NCI-H774 (cell line): ENCODE measurements at regions not wholly inside any gene's neighbourhood (a gene's known extent, or its start where the extent isn't known, plus 50 kb on each side); places are given as distances from the start of the nearest gene placed in this dataset.

ENCODE experiments used
- DNase-seq: peaks from one replicate; lab custom pipeline; 2025; lab: John Stamatoyannopoulos, UW

GRCh38 chr1:234936612-234937389 lies 191.8 kb downstream of the TOMM20 start:
- DNase-seq = no peak

- no peak for DNase-seq
Measured at GRCh38 chr1:234934611-234935033, 194.0 kb downstream of the TOMM20 start.

- DNase-seq = no peak
Measured at GRCh38 chr1:234933475-234933874, 195.2 kb downstream of the TOMM20 start.

GRCh38 chr1:234932511-234933430 lies 195.9 kb downstream of the TOMM20 start:
- DNase-seq = no peak

GRCh38 chr1:234932106-234932505 lies 196.5 kb downstream of the TOMM20 start:
- DNase-seq = no peak

- no peak for DNase-seq
Measured at GRCh38 chr1:234931404-234931973, 197.1 kb downstream of the TOMM20 start.

GRCh38 chr1:234929369-234929768 lies 199.3 kb downstream of the TOMM20 start:
- no peak for DNase-seq

GRCh38 chr1:234928642-234929041 lies 200.0 kb downstream of the TOMM20 start:
- DNase-seq = no peak

- no peak for DNase-seq
Measured at GRCh38 chr1:234927971-234928640, 200.5 kb downstream of the TOMM20 start.

- no peak for DNase-seq
Measured at GRCh38 chr1:234927312-234927970, 201.2 kb downstream of the TOMM20 start.

- no peak for DNase-seq
Measured at GRCh38 chr1:234926559-234927311, 201.9 kb downstream of the TOMM20 start.

GRCh38 chr1:234926264-234926558 lies 202.4 kb downstream of the TOMM20 start:
- DNase-seq = no peak

- no peak for DNase-seq
Measured at GRCh38 chr1:234925440-234926263, 203.0 kb downstream of the TOMM20 start.

- no peak for DNase-seq
Measured at GRCh38 chr1:234924450-234925355, 203.9 kb downstream of the TOMM20 start.

GRCh38 chr1:234923626-234924025 lies 205.0 kb downstream of the TOMM20 start:
- DNase-seq = no peak

- no peak for DNase-seq
Measured at GRCh38 chr1:234922987-234923386, 205.7 kb downstream of the TOMM20 start.

GRCh38 chr1:234921266-234922062 lies 207.2 kb downstream of the TOMM20 start:
- no peak for DNase-seq

GRCh38 chr1:234920843-234921140 lies 207.8 kb downstream of the TOMM20 start:
- DNase-seq = no peak
